CD4-positive, alpha-beta T cell treated with Interleukin-17A for 1 hour (primary cell): ENCODE measurements at regions not wholly inside any gene's neighbourhood (a gene's known extent, or its start where the extent isn't known, plus 50 kb on each side); places are given as distances from the start of the nearest gene placed in this dataset.
"Not testable (repeated sequence)": the region's sequence is repeated elsewhere in the genome, so short reads cannot be mapped to it uniquely, and the experiment has no call there.

ENCODE experiments used
- DNase-seq: peaks from one replicate; pipeline ENCODE4 v3.0.0-alpha.2; 2020

GRCh38 chr19:31075146-31075655 is 274.0 kb downstream of the TSHZ3 start:
- DNase-seq, result no peak

- DNase-seq, result no peak
These were observed 274.8 kb downstream of the TSHZ3 start for GRCh38 chr19:31074199-31075125.

- no peak for DNase-seq
These were observed 275.6 kb downstream of the TSHZ3 start for GRCh38 chr19:31073485-31074198.

GRCh38 chr19:31072451-31072850 is 276.8 kb downstream of the TSHZ3 start:
- no peak for DNase-seq

DNA sequence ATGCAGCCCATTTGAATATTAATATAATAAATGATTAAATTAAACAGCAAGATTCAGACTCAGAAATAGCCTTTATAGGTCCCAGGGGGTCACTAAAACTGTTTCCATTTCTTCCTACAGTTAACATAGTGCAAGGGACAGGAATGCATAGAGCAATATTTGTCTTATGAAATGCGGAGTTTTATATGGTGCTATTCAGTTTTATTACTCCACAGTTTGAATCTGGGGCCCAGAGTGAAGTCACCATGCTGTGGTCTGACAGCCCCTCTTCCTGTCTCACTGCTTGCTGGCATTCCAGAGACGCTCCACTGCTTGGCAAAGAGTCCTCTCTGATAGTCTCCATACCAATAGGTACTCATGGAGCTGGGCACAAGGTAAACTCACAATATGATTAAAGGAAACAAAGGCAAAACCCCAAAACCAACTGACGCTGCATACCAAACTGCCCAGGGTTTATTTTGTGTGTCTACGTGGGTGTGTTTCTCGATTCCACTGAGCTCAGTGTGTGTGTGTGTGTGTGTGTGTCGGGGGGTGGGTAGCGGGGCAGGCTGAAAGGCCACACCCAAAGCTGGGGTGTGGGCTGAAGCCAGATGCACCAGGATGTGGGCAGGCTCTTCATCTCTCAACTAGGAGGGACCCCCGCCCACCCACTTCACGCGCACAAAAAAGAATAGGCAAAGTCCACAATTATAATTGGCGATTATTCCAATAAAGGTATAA is 277.9 kb downstream of the TSHZ3 start:
- DNase-seq, result no peak

- DNase-seq, result no peak
These were observed 278.8 kb downstream of the TSHZ3 start for GRCh38 chr19:31070146-31071065.

GRCh38 chr19:31068268-31068667 is 281.0 kb downstream of the TSHZ3 start:
- DNase-seq, result no peak

GRCh38 chr19:31066385-31066784 is 282.9 kb downstream of the TSHZ3 start:
- no peak for DNase-seq

DNA sequence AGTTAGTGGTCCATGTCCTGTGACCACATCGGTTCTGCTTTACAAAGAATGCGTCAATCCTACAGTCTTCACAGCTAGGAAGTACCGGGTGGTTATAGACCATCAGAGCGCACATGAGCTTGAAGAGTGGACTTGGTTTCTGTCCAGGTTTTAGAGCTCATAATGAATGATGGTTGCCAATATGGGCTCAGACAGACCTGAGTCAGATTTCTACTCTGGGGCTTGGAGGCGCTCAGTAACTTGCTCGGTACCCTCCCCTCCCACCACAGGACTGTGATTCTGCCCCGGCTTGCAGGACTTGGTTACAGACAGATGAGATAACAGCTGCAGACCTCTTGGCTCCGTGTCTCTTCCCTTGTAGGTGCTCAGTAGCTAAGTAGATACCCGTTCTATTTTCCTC is 284.7 kb downstream of the TSHZ3 start:
- DNase-seq, result no peak

DNA sequence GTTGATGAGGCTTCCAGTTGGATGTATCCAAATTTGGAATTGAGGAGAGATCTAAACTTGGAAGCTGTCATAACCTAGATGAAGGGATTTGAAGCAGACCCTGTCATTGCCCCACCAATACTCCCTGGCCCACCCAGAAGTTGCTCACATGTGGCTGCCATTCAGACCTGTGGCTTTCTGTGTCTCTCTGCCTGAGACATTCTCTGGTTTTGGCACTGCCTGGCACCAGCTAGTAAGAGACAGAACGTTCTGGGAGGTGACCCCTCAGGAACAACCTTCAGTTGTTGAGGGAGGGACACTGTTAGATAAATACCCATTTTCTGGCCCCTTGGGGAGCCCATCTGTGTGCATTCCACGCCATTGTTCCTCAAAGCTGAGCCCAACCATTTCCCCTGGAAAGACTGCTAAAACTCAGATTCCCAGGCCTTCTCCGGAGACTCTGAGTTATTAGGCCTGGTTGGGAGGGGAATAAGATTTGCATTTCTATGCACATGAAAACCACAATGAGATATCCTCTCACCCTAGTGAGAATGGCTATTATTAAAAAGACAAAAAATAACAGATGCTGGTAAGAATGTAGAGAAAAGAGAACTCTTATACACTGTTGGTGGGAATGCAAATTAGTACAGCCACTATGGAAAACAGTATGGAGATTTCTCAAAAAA is 290.4 kb downstream of the TSHZ3 start:
- DNase-seq, result no peak

DNA sequence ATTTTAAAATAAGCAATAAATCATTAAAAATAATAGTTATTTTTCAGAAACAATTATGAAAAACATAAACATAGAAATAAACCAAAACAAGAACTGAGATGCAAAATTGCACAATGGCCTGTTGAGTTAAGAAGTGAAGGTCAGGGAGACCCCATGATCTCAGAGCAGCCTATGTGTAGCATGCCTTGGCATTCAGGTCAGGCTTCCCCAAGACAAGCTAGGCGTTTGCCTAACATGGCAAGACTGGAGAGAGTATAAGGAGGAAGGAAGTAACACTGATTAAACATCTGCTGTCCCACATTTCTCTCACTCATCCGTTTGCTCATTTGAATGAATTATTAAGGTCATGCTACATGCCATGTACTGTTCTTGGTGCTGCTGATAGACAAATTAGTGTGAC is 291.8 kb downstream of the TSHZ3 start:
- DNase-seq, result no peak

GRCh38 chr19:31055454-31055853 is 293.8 kb downstream of the TSHZ3 start:
- no peak for DNase-seq

DNA sequence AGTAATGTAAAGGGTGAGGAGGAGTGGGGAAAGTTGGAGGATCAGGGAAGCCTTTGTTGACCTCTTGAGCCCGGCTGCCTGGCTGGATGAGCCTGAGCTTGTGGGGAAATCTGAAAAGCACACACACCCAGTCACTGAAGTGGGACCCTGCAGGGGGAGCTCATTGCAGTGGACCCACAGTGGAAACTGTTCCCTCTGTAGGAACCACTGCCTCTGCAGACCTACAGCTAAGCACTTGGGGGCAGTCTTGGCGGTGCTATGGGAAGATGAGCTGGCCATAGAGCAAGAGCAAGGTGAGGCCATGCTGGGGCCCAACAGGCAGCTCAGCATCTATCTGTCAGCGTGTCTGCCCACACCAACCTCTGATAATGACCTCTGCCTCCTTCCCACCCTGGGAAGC is 294.8 kb downstream of the TSHZ3 start:
- DNase-seq, result peak; percentile 41

- DNase-seq, result no peak
These were observed 299.8 kb downstream of the TSHZ3 start for GRCh38 chr19:31049431-31049830.

DNA sequence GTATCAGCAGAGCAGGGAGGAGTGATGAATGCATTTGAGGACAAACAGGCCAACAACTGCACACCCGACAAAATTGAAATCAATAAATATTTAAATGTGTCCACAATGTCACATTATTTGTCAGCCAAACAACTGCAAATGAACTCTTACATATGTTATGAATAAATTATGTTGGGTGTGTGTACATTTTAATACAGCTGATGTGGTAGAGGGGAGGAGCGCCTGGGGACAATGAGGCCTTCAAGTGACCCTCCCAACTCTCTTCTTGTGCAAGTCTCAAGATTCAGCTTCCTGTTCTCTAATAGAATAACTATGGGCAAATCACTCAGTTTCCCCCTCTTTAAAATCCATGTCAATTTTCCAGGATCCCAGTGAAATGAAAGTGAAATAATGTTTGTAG is 303.2 kb downstream of the TSHZ3 start:
- no peak for DNase-seq

DNA sequence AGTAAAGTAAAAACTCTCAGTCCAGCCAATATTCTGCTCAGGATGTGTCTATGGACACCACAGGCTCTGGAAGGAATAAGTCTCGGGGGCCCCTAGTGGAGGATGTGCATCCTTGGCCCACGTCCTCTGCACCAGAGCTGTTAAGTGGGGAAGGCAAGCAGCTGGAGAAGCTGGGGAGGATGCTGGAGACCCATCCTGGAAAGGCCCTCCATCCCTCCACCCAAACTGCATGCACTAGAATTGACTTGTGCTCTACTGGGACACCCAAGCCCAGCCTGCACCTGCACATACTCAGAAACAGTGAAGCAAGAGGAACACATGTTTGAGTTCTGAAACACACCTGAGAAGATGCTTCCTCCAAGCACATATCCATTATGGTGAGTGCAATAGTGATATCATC is 307.8 kb downstream of the TSHZ3 start:
- DNase-seq, result no peak

GRCh38 chr19:31039151-31039550 is 310.1 kb downstream of the TSHZ3 start:
- no peak for DNase-seq

GRCh38 chr19:31037286-31037980 is 311.8 kb downstream of the TSHZ3 start:
- DNase-seq, result no peak

- not testable (repeated sequence) for DNase-seq
These were observed 317.8 kb downstream of the TSHZ3 start for GRCh38 chr19:31031455-31031854.

GRCh38 chr19:31023038-31023437 is 326.2 kb downstream of the TSHZ3 start:
- DNase-seq, result no peak

DNA sequence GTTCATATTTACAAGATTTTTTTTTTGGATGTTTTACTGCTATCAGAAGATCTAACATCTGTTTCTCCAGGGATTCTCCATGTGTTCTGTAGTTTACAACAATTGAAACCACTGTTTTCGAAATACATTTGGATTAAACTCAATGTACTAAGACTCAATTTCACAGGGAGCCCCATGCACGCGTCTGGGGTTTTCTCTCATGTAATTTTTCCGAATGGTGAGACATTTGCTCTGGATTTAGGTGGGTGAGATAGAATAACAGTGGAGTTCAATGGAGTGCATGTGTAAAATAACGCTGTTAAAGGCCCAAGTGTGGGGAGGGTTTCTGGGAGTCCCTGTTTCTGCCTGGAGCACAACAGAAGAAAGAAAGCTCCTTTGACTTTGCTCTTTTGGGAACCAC is 330.3 kb downstream of the TSHZ3 start:
- DNase-seq, result no peak
